Right lobe of liver (tissue), 4 donors: ENCODE measurements at regions not wholly inside any gene's neighbourhood (a gene's known extent, or its start where the extent isn't known, plus 50 kb on each side); places are given as distances from the start of the nearest gene placed in this dataset.

Experiments
- CTCF ChIP-seq, 4 donors: fragments of 200-600 bp in 3 of 4; fragments of 450-650 bp in 1 of 4; IDR thresholded peaks; one replicate each; pipeline versions ENCODE4 v1.5.1 to v1.8.0; 2016 to 2022; ENCODE audit warnings: antibody characterized with exemption in 4 of 4, mild to moderate bottlenecking in 2 of 4
- POLR2A ChIP-seq: fragments of 450-650 bp; IDR thresholded peaks from one replicate; pipeline ENCODE4 v1.6.1; 2017; ENCODE audit warnings: antibody characterized with exemption, mild to moderate bottlenecking
- donor health status: DM: no; HTN: no; CAD: no.
- donor health status: DM: no; HTN: no; CAD: no.
- donor health status: DM: no; HTN: yes; CAD: no.

GRCh38 chr2:866887-867286, 83.8 kb upstream of the SNTG2 start:
- TF ChIP-seq CTCF (IDR thresholded peaks at IDR 0.05), result no peak
- TF ChIP-seq POLR2A, result no peak
